ENCODE measurements at regions not wholly inside any gene's neighbourhood (a gene's known extent, or its start where the extent isn't known, plus 50 kb on each side); places are given as distances from the start of the nearest gene placed in this dataset.

DNA sequence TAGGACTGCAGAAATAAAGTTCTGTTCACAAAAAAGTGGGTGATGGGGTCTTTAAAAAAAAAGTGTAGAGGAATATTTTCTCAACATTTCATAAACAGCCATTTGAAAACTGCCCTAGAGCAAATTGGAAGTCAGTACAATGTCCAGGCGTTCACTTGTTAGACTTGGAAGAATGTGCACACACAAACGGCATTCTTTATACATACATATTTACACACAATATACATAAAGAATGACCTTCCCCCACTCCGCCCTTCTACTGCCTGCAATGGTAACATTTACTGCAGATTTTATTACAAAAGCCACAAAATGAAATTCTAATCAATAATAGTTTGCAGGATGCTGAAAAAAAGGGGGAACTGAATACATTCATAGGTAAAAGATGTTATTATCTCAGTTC is 103.4 kb upstream of the TOX3 start:
- no peak overlapping the region for H3K27ac ChIP-seq
- H3K4me1 ChIP-seq: no peaks in the 10 kb centered on the region
- H3K9me3 ChIP-seq: no peaks in the 10 kb centered on the region
- H3K27me3 ChIP-seq: no peaks in the 10 kb centered on the region
- DNase-seq (no peak), ATAC-seq (no peak)
- H3K36me3 ChIP-seq: no peaks in the 10 kb centered on the region
- H3K4me3 ChIP-seq: no peak overlapping the region
- TF ChIP-seq, protein P1, sequence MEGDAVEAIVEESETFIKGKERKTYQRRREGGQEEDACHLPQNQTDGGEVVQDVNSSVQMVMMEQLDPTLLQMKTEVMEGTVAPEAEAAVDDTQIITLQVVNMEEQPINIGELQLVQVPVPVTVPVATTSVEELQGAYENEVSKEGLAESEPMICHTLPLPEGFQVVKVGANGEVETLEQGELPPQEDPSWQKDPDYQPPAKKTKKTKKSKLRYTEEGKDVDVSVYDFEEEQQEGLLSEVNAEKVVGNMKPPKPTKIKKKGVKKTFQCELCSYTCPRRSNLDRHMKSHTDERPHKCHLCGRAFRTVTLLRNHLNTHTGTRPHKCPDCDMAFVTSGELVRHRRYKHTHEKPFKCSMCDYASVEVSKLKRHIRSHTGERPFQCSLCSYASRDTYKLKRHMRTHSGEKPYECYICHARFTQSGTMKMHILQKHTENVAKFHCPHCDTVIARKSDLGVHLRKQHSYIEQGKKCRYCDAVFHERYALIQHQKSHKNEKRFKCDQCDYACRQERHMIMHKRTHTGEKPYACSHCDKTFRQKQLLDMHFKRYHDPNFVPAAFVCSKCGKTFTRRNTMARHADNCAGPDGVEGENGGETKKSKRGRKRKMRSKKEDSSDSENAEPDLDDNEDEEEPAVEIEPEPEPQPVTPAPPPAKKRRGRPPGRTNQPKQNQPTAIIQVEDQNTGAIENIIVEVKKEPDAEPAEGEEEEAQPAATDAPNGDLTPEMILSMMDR (IDR thresholded peaks at IDR 0.05): no peak
- intact Hi-C loops (cut with DNase I): no loop called here

DNA sequence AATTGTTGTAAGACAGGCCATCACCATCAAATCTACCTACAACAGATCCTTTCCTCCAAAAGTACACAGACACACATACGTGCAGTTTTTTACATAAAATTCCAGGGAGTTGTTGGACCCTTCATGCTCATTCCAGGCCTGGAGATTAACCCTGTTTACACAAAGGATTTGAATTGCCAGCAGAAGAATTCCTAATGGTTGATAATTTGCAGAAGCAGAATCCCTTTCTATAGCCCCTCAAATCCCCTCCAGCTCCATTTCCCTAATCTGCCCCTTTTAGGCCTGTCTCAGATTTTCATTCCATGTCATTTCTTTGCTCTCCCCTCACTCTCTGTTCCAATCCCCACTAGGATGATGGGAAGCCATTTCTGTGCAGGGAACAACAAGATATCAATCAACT is 102.9 kb upstream of the TOX3 start:
- H3K4me3 ChIP-seq: no peak overlapping the region
- ATAC-seq (no peak), DNase-seq (no peak)
- no peaks in the 10 kb centered on the region for H3K27me3 ChIP-seq
- no peaks in the 10 kb centered on the region for H3K9me3 ChIP-seq
- H3K36me3 ChIP-seq: no peaks in the 10 kb centered on the region
- no peaks in the 10 kb centered on the region for H3K4me1 ChIP-seq
- TF ChIP-seq, protein P1 (IDR thresholded peaks at IDR 0.05): no peak
- intact Hi-C loops (cut with DNase I): no loop called here
- no peak overlapping the region for H3K27ac ChIP-seq

DNA sequence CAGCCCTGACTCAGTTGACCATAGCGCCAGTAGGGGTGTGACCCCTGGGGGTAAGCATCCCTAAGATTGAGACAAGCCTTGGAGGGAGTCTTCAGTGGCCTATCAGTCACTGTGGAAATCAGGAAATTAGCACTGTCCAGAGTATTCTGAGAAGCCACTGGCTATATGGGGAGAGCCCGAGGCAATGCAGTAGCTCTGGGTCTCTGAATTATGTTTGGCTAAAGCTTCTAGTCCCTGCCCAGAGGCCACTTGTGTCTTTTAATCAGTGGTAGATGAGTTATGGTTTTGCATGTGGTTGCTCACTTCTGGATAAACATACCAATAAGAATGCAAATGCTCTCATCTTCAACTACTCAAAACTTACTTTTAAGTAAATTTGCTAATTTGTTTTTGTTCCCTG is 100.6 kb upstream of the TOX3 start:
- intact Hi-C loops (cut with DNase I): no loop called here
- no peak for DNase-seq
- no peak for ATAC-seq
- no peaks in the 10 kb centered on the region for H3K4me1 ChIP-seq
- no peaks in the 10 kb centered on the region for H3K27me3 ChIP-seq
- TF ChIP-seq, protein P1 (IDR thresholded peaks at IDR 0.05): no peak
- no peak overlapping the region for H3K27ac ChIP-seq
- H3K36me3 ChIP-seq: no peaks in the 10 kb centered on the region
- no peak overlapping the region for H3K4me3 ChIP-seq
- H3K9me3 ChIP-seq: no peaks in the 10 kb centered on the region

DNA sequence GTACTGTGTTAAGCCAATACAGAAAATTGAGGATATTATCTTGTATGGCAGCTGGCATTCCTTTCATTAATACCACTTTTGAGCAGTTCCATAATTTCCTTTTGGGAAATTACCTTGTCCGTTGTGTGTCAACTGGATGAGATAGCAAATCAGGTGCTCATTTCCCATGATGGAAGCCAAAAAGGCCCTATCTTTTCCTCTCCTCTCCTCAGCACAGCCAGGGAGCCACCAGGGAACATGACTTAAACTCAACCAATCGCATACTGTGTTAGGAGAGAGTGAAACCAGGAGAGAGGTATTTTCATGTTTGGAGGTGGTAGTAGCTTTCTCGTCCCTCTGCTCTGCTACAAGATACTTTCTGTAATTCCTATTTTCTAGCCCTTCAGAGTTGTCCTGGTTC is 96.1 kb upstream of the TOX3 start:
- DNase-seq (no peak), ATAC-seq (no peak)
- no peaks in the 10 kb centered on the region for H3K9me3 ChIP-seq
- H3K4me3 ChIP-seq: no peak overlapping the region
- intact Hi-C loops (cut with DNase I): no loop called here
- no peaks in the 10 kb centered on the region for H3K36me3 ChIP-seq
- H3K27ac ChIP-seq: no peak overlapping the region
- no peaks in the 10 kb centered on the region for H3K27me3 ChIP-seq
- TF ChIP-seq, protein P1 (IDR thresholded peaks at IDR 0.05): no peak
- no peaks in the 10 kb centered on the region for H3K4me1 ChIP-seq

GRCh38 chr16:52634528-52634927 is 87.6 kb upstream of the TOX3 start:
- H3K4me3 ChIP-seq: no peak overlapping the region
- DNase-seq (no peak), ATAC-seq (no peak)
- TF ChIP-seq, protein P1 (IDR thresholded peaks at IDR 0.05): no peak
- no peak overlapping the region for H3K27ac ChIP-seq
- no peaks in the 10 kb centered on the region for H3K27me3 ChIP-seq
- no peaks in the 10 kb centered on the region for H3K9me3 ChIP-seq
- H3K4me1 ChIP-seq: no peaks in the 10 kb centered on the region
- intact Hi-C loops (cut with DNase I): no loop called here
- no peaks in the 10 kb centered on the region for H3K36me3 ChIP-seq

DNA sequence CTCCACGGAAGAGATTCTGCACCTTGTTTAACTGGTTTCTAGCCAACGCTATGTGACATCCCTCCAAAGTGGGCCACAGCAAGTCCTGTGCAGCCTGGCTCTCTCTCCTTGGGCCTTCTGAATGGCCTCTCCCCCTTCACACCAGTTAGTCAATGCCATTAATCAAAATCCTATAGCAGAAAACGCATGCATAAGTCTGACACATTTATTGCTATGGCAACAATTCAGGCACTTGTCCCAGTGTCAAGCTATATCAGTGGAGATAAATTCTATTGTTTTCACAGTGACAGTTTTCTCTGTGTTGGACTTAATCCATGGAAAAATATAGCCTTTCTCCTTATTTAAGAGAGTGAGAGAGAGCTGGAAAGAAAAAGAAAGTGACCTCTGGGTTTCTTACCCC is 87.2 kb upstream of the TOX3 start:
- no peaks in the 10 kb centered on the region for H3K4me1 ChIP-seq
- intact Hi-C loops (cut with DNase I): no loop called here
- TF ChIP-seq, protein P1 (IDR thresholded peaks at IDR 0.05): no peak
- no peaks in the 10 kb centered on the region for H3K9me3 ChIP-seq
- no peak overlapping the region for H3K4me3 ChIP-seq
- H3K27ac ChIP-seq: no peak overlapping the region
- no peak for ATAC-seq
- no peaks in the 10 kb centered on the region for H3K36me3 ChIP-seq
- no peaks in the 10 kb centered on the region for H3K27me3 ChIP-seq
- no peak for DNase-seq

Measured in upper lobe of right lung (tissue), 1 donor.